ENCODE measurements at regions not wholly inside any gene's neighbourhood (a gene's known extent, or its start where the extent isn't known, plus 50 kb on each side); places are given as distances from the start of the nearest gene placed in this dataset.

DNA sequence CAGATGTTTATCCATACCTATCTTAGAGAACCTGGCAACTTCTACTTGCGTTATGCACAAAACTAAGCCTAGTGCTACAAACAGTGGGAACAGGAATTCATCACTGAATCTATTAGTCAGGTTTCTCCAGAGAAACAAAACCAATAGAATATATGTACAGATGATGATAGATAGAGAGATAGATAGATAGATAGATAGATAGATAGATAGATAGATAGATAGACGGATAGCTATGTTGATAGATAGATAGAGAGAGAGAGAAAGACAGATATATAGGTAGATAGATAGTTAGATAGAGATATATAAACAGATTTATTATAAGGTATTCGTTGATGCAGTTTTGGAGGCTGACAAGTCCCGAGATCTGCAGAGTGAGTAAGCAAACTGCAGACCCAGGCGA is 495.6 kb downstream of the TMEM114 start:
- TF ChIP-seq CTCF (IDR thresholded peaks at IDR 0.05) (no peak), POLR2A (IDR thresholded peaks at IDR 0.05) (no peak), POLR2AphosphoS5 (IDR thresholded peaks at IDR 0.05) (no peak)
